ENCODE measurements at regions not wholly inside any gene's neighbourhood (a gene's known extent, or its start where the extent isn't known, plus 50 kb on each side); places are given as distances from the start of the nearest gene placed in this dataset.

DNA sequence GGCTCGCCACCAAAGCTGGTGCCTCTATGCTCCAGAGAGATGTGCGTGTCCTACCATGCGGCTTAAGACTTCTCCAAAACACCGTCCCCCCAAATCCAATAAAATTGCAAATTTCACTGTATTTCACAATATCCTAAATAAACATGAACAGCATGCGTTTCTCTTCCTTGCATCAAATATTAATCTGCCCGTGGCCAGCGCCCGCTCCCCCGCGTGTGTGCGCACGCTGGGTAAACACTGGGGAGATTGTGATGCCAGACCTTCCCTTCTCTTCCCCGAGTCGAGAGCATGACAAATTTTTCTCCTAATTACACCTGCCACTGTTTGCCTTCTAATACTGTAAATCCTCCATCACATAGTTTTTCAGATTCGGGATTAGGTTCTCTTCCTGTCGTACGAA is 148.1 kb downstream of the MRM1 start:
- H3K9ac ChIP-seq (ENCODE audit: low read depth, low read length): no peak overlapping the region
- no peaks in the 10 kb centered on the region for H3K4me1 ChIP-seq (ENCODE audit: control insufficient read depth, insufficient read depth, low read length)
- H3K4me3 ChIP-seq (ENCODE audit: low read depth, low read length): no peak overlapping the region
- no peaks in the 10 kb centered on the region for H3K36me3 ChIP-seq (ENCODE audit: control insufficient read depth, insufficient read depth, low read length)
- no peaks in the 10 kb centered on the region for H3K27me3 ChIP-seq (ENCODE audit: control insufficient read depth, insufficient read depth, low read length)
- no peaks in the 10 kb centered on the region for H3K9me3 ChIP-seq (ENCODE audit: control insufficient read depth, insufficient read depth, low read length)

DNA sequence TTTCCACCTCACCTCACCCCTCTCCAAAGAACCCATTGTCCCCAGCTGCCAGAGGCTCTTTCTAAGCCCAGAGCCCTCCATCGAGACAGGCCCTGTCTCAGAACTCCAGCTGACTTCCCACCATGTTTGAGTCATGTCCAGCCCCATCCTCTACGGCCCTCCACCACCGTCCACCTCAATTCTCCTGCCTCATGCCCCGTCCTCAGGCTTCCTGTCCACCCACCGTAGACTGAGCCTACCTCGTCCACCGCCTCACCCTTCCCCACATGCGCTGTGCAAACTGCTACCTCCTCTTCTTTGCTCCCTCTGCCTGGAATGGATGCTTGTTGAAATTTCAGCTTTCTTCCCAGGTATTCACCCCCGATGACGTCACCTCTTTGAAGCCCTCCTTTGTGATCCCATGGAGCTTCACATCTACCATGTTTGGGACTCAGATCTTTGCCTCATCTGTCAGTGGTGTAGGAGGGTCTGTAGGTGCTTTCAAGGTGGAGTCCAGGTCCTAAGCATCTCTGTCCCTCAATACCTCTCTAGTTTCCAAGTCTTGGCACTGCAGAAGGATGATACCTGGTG is 149.0 kb downstream of the MRM1 start:
- no peak overlapping the region for H3K9ac ChIP-seq (ENCODE audit: low read depth, low read length)
- H3K4me1 ChIP-seq (ENCODE audit: control insufficient read depth, insufficient read depth, low read length): no peaks in the 10 kb centered on the region
- H3K4me3 ChIP-seq (ENCODE audit: low read depth, low read length): no peak overlapping the region
- no peaks in the 10 kb centered on the region for H3K27me3 ChIP-seq (ENCODE audit: control insufficient read depth, insufficient read depth, low read length)
- no peaks in the 10 kb centered on the region for H3K9me3 ChIP-seq (ENCODE audit: control insufficient read depth, insufficient read depth, low read length)
- no peaks in the 10 kb centered on the region for H3K36me3 ChIP-seq (ENCODE audit: control insufficient read depth, insufficient read depth, low read length)

DNA sequence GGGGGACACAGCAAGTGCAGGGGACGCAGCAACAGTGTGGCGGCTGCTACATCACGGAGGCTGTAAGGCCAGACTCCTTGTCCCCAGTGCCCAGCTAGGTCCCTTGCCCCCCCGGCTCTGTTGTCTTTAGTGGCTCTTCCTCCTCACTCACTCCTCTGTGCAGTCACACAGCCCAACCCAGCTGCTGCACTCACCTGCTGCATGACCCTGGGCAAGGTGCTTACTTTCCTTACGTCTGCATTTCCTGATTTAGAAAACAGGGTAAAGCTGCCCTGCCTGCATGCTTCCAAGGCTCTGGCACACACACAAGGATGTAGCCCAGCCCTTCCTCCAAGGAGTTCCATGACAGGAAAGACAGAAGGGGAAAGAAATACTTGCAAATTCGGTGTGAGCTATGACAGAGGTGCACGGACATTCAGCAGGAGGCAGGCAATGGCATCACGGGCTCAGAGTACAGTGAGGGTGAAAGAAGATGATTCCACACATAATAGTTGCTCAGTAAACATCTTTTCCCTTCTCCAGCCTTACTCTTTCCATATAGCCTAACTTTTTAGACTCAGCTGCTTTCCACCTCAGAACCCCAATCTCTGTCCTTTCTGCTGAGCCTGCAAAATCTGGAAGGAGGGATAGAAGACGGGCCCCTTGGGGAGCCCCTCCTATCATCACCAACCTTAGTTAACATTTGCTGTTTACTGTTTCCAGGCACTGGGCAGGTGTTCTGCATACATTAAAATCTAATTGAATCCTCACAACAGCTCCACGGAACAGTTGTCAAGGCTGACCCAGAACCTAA is 150.9 kb downstream of the MRM1 start:
- H3K9me3 ChIP-seq (ENCODE audit: control insufficient read depth, insufficient read depth, low read length): no peaks in the 10 kb centered on the region
- no peak overlapping the region for H3K4me3 ChIP-seq (ENCODE audit: low read depth, low read length)
- no peaks in the 10 kb centered on the region for H3K27me3 ChIP-seq (ENCODE audit: control insufficient read depth, insufficient read depth, low read length)
- H3K9ac ChIP-seq (ENCODE audit: low read depth, low read length): no peak overlapping the region
- H3K4me1 ChIP-seq (ENCODE audit: control insufficient read depth, insufficient read depth, low read length): no peaks in the 10 kb centered on the region
- no peaks in the 10 kb centered on the region for H3K36me3 ChIP-seq (ENCODE audit: control insufficient read depth, insufficient read depth, low read length)

DNA sequence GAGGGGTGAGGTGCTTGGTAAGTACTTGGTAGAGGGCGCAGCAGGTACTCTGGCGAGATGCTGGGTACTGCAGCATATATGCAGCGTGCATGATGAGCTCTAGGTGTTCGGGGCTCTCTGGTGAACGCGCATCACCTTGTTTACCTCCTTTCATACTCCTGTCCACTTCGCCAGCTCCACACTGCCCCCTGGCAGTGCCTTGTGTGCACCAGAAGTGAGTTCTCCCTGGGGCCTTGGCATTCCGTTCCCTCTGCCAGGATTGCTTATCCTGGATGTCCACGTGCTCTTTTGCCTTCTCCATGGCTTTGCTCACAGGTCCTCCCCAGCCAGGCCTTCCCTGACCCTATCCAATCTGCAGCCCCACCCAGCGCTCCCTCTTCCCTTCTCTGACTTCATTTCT is 154.2 kb downstream of the MRM1 start:
- Histone ChIP-seq H3K9ac (ENCODE audit: low read depth, low read length) (no peak overlapping the region), H3K4me3 (ENCODE audit: low read depth, low read length) (no peak overlapping the region), H3K4me1 (ENCODE audit: control insufficient read depth, insufficient read depth, low read length) (no peaks in the 10 kb centered on the region)

DNA sequence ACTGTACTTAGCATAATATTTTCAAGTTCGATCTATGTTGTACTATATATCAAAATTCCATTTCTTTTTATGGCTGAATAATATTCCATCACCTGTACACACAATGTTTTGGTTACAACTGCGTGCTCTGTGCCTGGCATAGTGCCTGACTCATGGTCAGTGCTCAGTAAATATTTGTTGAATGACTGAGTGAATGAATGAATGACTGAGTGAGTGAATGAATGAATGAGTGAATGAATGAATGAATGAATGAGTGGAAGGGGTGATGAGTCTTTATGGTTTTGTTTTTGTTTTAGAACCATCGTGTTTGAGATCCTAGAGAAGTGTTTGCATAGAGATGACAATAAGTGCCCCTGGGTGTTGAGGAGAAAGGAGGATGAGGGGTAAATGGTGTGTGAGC is 155.3 kb downstream of the MRM1 start:
- no peaks in the 10 kb centered on the region for H3K27me3 ChIP-seq (ENCODE audit: control insufficient read depth, insufficient read depth, low read length)
- H3K4me3 ChIP-seq (ENCODE audit: low read depth, low read length): no peak overlapping the region
- no peak overlapping the region for H3K9ac ChIP-seq (ENCODE audit: low read depth, low read length)
- no peaks in the 10 kb centered on the region for H3K9me3 ChIP-seq (ENCODE audit: control insufficient read depth, insufficient read depth, low read length)
- no peaks in the 10 kb centered on the region for H3K4me1 ChIP-seq (ENCODE audit: control insufficient read depth, insufficient read depth, low read length)
- H3K36me3 ChIP-seq (ENCODE audit: control insufficient read depth, insufficient read depth, low read length): no peaks in the 10 kb centered on the region

More for the DNA sequence above, 154.2 kb downstream of the MRM1 start:
- Histone ChIP-seq H3K36me3 (ENCODE audit: control insufficient read depth, insufficient read depth, low read length) (no peaks in the 10 kb centered on the region), H3K9me3 (ENCODE audit: control insufficient read depth, insufficient read depth, low read length) (no peaks in the 10 kb centered on the region), H3K27me3 (ENCODE audit: control insufficient read depth, insufficient read depth, low read length) (no peaks in the 10 kb centered on the region)

DNA sequence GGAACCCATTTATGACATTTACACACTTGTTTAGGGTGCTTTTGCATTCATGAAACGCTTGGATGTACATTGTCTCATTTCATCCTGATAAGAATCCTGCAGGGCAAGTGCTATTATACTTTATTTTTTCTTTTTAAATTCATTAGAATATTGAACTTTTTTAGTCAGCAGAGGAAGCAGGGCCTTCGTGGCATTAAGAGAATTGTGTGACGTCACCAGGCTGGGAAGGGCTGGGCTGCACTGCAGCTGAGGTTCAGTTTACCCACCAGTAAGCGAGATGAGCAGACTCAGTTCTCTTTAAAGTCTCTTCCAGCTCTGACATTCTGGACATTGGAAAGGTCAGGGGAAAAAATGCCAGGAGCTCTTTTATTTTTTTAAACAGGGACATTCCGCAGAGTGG is 159.0 kb downstream of the MRM1 start:
- no peaks in the 10 kb centered on the region for H3K4me1 ChIP-seq (ENCODE audit: control insufficient read depth, insufficient read depth, low read length)
- no peaks in the 10 kb centered on the region for H3K36me3 ChIP-seq (ENCODE audit: control insufficient read depth, insufficient read depth, low read length)
- no peaks in the 10 kb centered on the region for H3K9me3 ChIP-seq (ENCODE audit: control insufficient read depth, insufficient read depth, low read length)
- H3K4me3 ChIP-seq (ENCODE audit: low read depth, low read length): no peak overlapping the region
- no peaks in the 10 kb centered on the region for H3K27me3 ChIP-seq (ENCODE audit: control insufficient read depth, insufficient read depth, low read length)
- H3K9ac ChIP-seq (ENCODE audit: low read depth, low read length): no peak overlapping the region

DNA sequence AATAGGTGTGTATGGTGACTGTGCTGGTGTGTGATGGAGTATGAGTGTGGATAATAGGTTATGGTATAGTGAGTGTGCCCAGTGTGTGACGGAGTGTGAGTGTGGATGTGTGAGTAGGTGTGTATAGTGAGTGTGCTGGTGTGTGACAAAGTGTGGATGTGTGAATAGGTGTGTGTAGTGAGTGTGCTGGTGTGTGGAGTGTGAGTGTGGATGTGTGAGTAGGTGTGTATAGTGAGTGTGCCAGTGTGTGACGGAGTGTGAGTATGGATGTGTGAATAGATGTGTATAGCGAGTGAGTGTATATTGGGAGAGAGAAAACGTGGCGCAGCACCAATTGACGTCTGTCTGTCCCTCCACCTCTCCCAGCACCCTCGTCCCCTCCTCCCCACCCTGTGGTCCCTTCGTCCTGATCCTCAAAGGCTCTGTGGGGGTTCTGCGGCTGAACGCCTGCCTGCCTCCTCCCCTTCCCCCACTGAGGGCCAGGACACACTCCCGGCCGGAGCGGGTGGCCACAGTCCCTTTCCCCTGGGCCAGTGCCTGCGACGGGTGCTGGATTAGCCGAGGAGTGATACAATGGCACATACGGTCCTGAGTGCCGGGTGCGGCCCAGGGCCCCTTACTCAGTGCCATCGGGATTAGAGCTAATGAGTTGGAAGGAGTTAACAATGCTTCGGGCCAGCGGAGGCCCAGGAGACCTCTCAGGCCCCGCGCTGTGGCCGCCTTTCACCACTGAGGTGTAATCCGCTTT is 160.0 kb downstream of the MRM1 start:
- no peak overlapping the region for H3K9ac ChIP-seq (ENCODE audit: low read depth, low read length)
- no peaks in the 10 kb centered on the region for H3K36me3 ChIP-seq (ENCODE audit: control insufficient read depth, insufficient read depth, low read length)
- no peak overlapping the region for H3K4me3 ChIP-seq (ENCODE audit: low read depth, low read length)
- no peaks in the 10 kb centered on the region for H3K27me3 ChIP-seq (ENCODE audit: control insufficient read depth, insufficient read depth, low read length)
- H3K4me1 ChIP-seq (ENCODE audit: control insufficient read depth, insufficient read depth, low read length): no peaks in the 10 kb centered on the region
- H3K9me3 ChIP-seq (ENCODE audit: control insufficient read depth, insufficient read depth, low read length): no peaks in the 10 kb centered on the region

DNA sequence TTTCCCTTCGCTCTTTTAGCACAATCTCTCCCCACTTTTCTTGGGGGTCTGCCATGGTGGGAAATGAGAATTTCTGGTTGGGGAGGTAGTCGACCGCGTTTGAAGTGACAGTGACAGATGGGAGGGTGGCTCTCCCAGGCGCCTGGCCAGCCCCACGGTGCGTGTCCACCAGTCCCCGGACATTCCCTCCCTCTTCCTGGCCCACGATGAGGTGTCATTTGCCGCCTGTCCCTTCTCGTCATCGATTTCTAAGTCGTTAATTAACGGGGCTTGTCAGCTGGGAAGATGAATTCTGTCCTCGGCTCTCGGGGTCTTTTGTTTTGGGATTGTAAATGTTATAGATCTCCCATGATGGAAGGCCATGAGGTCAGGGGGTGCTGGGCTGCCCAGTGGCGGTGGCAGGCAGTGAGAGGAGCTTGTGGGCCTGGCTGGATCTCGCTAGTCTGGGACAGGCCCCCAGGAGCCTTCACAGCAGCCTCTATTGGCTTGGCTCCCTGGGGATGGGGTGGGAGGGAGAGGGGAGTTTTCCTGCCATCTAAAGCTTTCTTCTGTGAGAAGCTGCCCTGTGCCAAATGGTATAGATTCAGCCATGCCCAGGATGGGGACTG is 164.2 kb downstream of the MRM1 start:
- Histone ChIP-seq H3K9me3 (ENCODE audit: control insufficient read depth, insufficient read depth, low read length) (no peaks in the 10 kb centered on the region), H3K4me3 (ENCODE audit: low read depth, low read length) (no peak overlapping the region), H3K27me3 (ENCODE audit: control insufficient read depth, insufficient read depth, low read length) (no peaks in the 10 kb centered on the region), H3K36me3 (ENCODE audit: control insufficient read depth, insufficient read depth, low read length) (no peaks in the 10 kb centered on the region), H3K9ac (ENCODE audit: low read depth, low read length) (no peak overlapping the region), H3K4me1 (ENCODE audit: control insufficient read depth, insufficient read depth, low read length) (peaks cover 3% of the 10 kb centered on the region)

DNA sequence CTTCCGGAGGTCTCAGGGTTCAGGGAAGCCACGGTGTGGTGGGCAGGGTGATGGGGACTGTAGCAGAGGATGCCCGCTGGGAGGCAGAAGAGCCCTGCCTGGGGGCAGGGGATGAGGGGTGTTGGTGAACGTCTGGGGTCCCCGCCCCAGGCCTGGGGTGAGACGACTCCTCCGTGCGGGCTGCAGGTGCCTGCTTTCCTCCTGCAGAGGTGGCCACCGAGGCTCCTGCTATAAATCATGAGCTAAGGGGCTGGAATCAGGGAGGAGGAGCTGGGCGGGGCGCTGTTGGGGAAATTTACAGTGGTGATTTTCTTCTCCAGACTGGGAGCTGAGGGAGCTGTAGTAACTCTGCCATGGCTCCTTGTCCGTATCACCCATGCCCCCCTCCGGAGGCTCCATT is 167.0 kb downstream of the MRM1 start:
- H3K9me3 ChIP-seq (ENCODE audit: control insufficient read depth, insufficient read depth, low read length): no peaks in the 10 kb centered on the region

DNA sequence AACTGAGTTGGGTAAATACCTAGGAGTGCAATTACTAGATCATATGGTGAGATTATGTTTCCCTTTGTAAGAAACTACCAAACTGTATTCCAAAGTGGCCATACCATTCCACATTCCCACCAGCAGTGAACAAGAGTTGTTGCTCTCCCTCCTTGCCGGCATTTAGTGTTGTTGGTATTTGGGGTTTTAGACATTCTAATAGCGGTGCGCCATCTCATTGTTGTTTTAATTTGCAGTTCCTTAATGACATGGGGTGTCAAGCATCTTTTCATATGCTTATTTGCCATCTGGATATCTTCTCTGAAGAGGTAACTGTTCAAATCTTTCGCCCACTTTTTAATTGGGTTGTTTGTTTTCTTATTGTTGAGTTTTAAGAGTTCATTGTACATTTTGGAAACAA is 164.2 kb upstream of the LHX1 start:
- Histone ChIP-seq H3K4me3 (ENCODE audit: low read depth, low read length) (no peak overlapping the region), H3K27me3 (ENCODE audit: control insufficient read depth, insufficient read depth, low read length) (no peaks in the 10 kb centered on the region), H3K4me1 (ENCODE audit: control insufficient read depth, insufficient read depth, low read length) (peaks cover 23% of the 10 kb centered on the region), H3K9ac (ENCODE audit: low read depth, low read length) (no peak overlapping the region), H3K9me3 (ENCODE audit: control insufficient read depth, insufficient read depth, low read length) (no peaks in the 10 kb centered on the region), H3K36me3 (ENCODE audit: control insufficient read depth, insufficient read depth, low read length) (no peaks in the 10 kb centered on the region)

More for the DNA sequence above, 167.0 kb downstream of the MRM1 start:
- Histone ChIP-seq H3K36me3 (ENCODE audit: control insufficient read depth, insufficient read depth, low read length) (no peaks in the 10 kb centered on the region), H3K9ac (ENCODE audit: low read depth, low read length) (no peak overlapping the region), H3K4me1 (ENCODE audit: control insufficient read depth, insufficient read depth, low read length) (peaks cover 13% of the 10 kb centered on the region), H3K27me3 (ENCODE audit: control insufficient read depth, insufficient read depth, low read length) (no peaks in the 10 kb centered on the region), H3K4me3 (ENCODE audit: low read depth, low read length) (no peak overlapping the region)

DNA sequence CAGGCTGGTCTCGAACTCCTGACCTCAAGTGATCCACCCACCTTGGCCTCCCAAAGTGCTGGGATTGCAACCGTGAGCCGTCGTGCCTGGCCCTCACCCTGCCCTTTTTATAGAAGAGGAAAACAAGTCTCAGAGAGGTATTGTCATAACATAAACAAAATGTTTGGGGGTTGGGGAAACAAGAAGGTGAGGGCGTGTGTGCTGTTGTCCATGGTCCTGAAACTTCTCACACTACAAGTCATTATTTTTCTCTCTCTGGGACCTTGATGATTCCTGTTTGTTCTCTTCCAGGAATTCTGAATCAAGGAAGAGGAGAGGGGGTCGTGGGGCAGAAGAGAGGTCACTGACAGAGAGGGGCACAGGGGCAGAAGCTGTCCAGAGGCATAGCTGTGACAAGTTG is 160.2 kb upstream of the LHX1 start:
- H3K4me3 ChIP-seq (ENCODE audit: low read depth, low read length): no peak overlapping the region
- peaks cover 3% of the 10 kb centered on the region for H3K27me3 ChIP-seq (ENCODE audit: control insufficient read depth, insufficient read depth, low read length)
- no peak overlapping the region for H3K9ac ChIP-seq (ENCODE audit: low read depth, low read length)
- H3K9me3 ChIP-seq (ENCODE audit: control insufficient read depth, insufficient read depth, low read length): no peaks in the 10 kb centered on the region
- H3K4me1 ChIP-seq (ENCODE audit: control insufficient read depth, insufficient read depth, low read length): peaks cover 18% of the 10 kb centered on the region
- no peaks in the 10 kb centered on the region for H3K36me3 ChIP-seq (ENCODE audit: control insufficient read depth, insufficient read depth, low read length)

Data from iPS-15b (cell line).